ENCODE measurements at regions not wholly inside any gene's neighbourhood (a gene's known extent, or its start where the extent isn't known, plus 50 kb on each side); places are given as distances from the start of the nearest gene placed in this dataset.

DNA sequence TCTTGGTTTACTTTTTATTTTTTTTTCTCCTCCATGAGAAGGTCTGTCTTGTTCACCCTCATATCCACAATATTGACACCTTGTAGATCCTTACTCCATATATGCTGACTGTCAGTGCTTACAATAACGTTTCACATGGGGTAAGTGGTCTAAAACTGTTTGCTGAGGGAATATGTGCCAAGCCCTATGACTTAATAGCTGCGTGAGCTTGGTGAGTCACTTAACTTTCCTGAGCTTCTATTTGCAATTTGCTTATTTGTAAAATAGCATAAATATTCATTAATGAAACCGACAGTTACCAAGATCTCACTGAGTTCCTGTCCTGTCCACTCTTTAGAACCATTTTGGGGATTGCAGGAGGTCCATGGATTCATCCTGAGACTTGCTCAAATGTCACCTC is 190.7 kb downstream of the CCT6B start:
- no peak for TF ChIP-seq POLR2A (IDR thresholded peaks at IDR 0.05)
- TF ChIP-seq, protein P1, sequence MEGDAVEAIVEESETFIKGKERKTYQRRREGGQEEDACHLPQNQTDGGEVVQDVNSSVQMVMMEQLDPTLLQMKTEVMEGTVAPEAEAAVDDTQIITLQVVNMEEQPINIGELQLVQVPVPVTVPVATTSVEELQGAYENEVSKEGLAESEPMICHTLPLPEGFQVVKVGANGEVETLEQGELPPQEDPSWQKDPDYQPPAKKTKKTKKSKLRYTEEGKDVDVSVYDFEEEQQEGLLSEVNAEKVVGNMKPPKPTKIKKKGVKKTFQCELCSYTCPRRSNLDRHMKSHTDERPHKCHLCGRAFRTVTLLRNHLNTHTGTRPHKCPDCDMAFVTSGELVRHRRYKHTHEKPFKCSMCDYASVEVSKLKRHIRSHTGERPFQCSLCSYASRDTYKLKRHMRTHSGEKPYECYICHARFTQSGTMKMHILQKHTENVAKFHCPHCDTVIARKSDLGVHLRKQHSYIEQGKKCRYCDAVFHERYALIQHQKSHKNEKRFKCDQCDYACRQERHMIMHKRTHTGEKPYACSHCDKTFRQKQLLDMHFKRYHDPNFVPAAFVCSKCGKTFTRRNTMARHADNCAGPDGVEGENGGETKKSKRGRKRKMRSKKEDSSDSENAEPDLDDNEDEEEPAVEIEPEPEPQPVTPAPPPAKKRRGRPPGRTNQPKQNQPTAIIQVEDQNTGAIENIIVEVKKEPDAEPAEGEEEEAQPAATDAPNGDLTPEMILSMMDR (IDR thresholded peaks at IDR 0.05), result no peak

Measured in breast epithelium (tissue), 3 donors.